ENCODE measurements at regions not wholly inside any gene's neighbourhood (a gene's known extent, or its start where the extent isn't known, plus 50 kb on each side); places are given as distances from the start of the nearest gene placed in this dataset.

DNA sequence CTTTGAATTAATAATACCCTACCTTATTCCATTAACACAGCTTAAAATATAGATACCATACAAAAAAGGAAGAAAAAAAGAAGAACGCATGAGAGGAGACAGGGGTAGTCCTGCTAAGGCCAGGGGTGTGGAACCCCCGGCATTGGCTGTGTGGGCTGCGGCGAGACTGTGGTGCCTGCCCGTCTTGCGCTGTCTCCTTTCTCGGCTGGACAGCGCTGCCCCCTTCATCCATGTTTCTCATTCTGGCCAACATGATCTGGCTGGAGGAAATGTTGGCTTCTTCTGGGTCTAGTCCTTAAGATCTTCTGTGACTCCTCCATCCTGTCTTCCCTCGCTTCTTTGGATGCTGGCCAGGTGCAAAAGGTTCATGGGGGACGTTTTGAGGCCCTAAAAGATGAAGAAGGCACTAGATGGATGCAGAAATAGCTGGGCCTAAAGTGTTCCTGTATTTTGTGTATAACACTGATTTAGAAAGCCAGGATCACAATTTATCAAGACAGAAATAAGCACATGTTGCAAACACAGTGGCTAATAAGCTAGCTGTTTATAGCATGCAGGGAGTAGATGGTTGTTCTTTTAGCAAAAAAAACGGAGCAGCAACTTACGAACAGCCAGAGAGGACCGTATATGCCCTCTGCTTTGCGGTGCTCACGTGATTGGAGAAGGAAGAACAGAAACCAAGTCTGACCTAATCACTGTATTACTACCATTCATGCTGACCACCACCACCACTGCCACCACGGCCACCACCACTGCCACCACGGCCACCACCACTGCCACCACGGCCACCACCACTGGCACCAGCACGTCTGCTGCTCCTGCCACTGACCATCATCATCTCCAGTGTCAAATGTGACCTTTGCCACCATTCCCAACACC, 71.7 kb upstream of the ASB18 start:
- Histone ChIP-seq H3K4me3 (ENCODE audit: control insufficient read depth in 1 of 2, extremely low read depth in 1 of 2, low read length in 1 of 2) (no peak overlapping the region), H3K27me3 (replicated peaks in 1 of 2; ENCODE audit: control insufficient read depth in 2 of 2, extremely low read depth in 1 of 2, insufficient read depth in 2 of 2, low read length in 1 of 2) (peaks cover 0 to 19% of the 10 kb centered on the region in 2 experiments), H3K36me3 (ENCODE audit: control insufficient read depth in 2 of 2, extremely low read depth in 1 of 2, insufficient read depth in 1 of 2, low read length in 1 of 2) (no peaks in the 10 kb centered on the region), H3K27ac (ENCODE audit: low read length) (no peak overlapping the region), H3K9me3 (no peaks in the 10 kb centered on the region), H3K4me1 (ENCODE audit: control insufficient read depth in 1 of 2, extremely low read depth in 1 of 2, insufficient read depth in 2 of 2, low read length in 2 of 2) (no peaks in the 10 kb centered on the region)
- Mint-ChIP-seq H3K36me3 (no peaks in the 10 kb centered on the region), H3K27me3 (peaks cover 8 to 9% of the 10 kb centered on the region in 2 donors), H3K27ac (no peak overlapping the region), H3K9me3 (no peaks in the 10 kb centered on the region), H3K4me3 (no peak overlapping the region), H3K4me1 (peaks cover 0 to 4% (median 1%) of the 10 kb centered on the region in 3 donors)
- POLR2A ChIA-PET, result no interaction called here
- CTCF ChIA-PET, result interaction anchor here in 1 of 2 donors (1.1 kb wide), 1 partner anchor 8 kb away, joined by 3 read pairs; no protein-coding TSS in a partner anchor
- 92% methylated on average over 9 of the region's 19 CpGs for WGBS (ENCODE audit: insufficient coverage)
- ATAC-seq (replicated peaks in 1 of 4) (no peak), DNase-seq (no peak)

DNA sequence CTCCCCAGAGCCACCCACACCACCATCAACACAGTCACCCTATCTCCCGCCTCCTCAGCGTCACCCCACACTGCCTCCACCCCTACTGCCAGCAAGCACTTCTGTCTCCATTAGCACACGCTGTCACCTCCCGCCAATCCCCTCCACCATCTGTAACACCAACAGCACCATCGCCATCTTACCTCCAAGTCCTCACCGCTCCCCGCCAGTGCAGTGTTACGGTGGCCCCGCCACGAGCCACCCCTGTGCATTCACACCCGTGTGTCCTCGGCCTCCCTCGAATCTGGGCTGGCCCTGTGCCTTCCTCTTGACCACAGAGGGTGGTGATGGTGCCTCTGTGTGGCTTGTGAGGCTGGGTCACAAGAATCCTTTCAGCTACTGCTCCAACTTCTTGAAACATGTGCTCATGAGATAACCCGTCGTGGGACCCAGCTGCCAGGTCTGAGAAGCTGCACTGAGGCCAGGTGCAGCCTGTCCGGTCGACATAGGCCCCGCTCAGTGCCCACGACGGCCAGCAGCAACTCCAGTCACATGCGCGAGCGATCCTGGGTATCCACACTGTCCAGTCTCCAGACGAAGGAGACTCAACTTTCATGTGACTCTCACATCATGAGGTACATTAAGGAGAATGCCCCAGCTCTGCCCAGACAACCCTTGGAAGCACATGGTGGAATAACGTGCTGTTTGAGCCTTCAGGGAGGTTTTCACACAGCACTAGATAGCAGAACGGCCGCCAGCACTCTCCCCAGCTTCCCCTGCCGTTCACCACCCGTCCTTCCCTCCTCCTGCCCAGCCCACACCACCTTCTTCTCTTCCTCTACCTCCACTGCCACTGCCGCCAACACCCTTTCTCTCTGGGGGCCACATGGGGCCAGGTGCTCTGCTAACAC, 72.6 kb upstream of the ASB18 start:
- no peaks in the 10 kb centered on the region for H3K36me3 ChIP-seq (ENCODE audit: control insufficient read depth in 2 of 2, extremely low read depth in 1 of 2, insufficient read depth in 1 of 2, low read length in 1 of 2)
- H3K27ac ChIP-seq (ENCODE audit: low read length), result no peak overlapping the region
- peaks cover 0 to 4% (median 1%) of the 10 kb centered on the region in 3 donors for H3K4me1 Mint-ChIP-seq
- DNase-seq (no peak), ATAC-seq (replicated peaks in 1 of 4) (no peak)
- ChIA-PET CTCF (no interaction called here), POLR2A (no interaction called here)
- no peaks in the 10 kb centered on the region for H3K36me3 Mint-ChIP-seq
- no peaks in the 10 kb centered on the region for H3K4me1 ChIP-seq (ENCODE audit: control insufficient read depth in 1 of 2, extremely low read depth in 1 of 2, insufficient read depth in 2 of 2, low read length in 2 of 2)
- no peak overlapping the region for H3K4me3 ChIP-seq (ENCODE audit: control insufficient read depth in 1 of 2, extremely low read depth in 1 of 2, low read length in 1 of 2)
- H3K9me3 Mint-ChIP-seq, result no peaks in the 10 kb centered on the region
- WGBS (ENCODE audit: insufficient coverage), result 80% methylated on average over 24 of the region's 30 CpGs
- H3K9me3 ChIP-seq, result no peaks in the 10 kb centered on the region
- H3K27ac Mint-ChIP-seq, result no peak overlapping the region
- H3K27me3 Mint-ChIP-seq, result peaks cover 8 to 11% of the 10 kb centered on the region in 2 donors
- H3K27me3 ChIP-seq (replicated peaks in 1 of 2; ENCODE audit: control insufficient read depth in 2 of 2, extremely low read depth in 1 of 2, insufficient read depth in 2 of 2, low read length in 1 of 2), result peaks cover 0 to 18% of the 10 kb centered on the region in 2 experiments
- H3K4me3 Mint-ChIP-seq, result no peak overlapping the region

DNA sequence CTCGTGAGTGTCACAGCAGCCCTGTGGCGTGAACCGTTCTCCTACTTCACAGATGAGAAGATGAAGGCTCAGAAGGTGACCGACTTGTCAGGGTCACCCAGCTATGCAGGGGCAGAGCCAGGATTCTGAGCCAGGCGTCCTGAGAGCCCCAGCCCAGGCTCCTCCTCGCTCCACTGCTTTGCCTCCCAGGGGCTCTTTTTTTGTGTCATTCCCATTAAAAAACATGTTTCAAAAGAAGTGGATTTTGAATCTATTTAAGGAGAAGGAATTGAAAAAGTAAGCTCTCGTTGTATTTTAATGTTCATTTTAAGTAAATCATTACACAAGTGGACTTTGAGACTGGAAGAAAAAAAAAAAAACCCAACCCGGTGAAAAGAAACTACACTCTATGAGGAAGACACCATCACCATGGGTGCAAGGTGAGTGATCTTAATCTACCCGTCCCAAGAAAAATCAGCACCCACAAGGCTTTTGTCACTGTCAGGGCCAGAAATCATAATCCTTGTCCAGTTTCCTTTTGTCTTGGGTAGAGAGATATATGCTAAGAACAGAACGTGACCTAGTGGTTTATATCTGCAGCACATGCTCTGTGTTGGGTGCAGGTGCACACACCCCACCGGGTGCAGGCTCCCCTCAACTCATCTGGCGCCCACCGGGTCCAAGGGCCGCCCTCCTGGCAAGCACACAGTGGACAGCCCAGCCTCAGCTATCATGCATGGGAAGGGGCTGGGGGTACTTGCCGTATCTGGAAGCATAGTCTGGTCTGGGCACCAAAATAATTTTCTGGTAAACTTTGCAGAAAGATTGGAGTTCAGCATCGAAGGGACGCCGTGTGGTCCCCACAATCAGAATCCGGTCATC, 73.5 kb upstream of the ASB18 start:
- 89% methylated on average over 11 of the region's 19 CpGs for WGBS (ENCODE audit: insufficient coverage)
- Histone ChIP-seq H3K36me3 (ENCODE audit: control insufficient read depth in 2 of 2, extremely low read depth in 1 of 2, insufficient read depth in 1 of 2, low read length in 1 of 2) (no peaks in the 10 kb centered on the region), H3K27ac (ENCODE audit: low read length) (no peak overlapping the region), H3K4me1 (ENCODE audit: control insufficient read depth in 1 of 2, extremely low read depth in 1 of 2, insufficient read depth in 2 of 2, low read length in 2 of 2) (no peaks in the 10 kb centered on the region), H3K27me3 (replicated peaks in 1 of 2; ENCODE audit: control insufficient read depth in 2 of 2, extremely low read depth in 1 of 2, insufficient read depth in 2 of 2, low read length in 1 of 2) (peaks cover 0 to 26% of the 10 kb centered on the region in 2 experiments), H3K4me3 (ENCODE audit: control insufficient read depth in 1 of 2, extremely low read depth in 1 of 2, low read length in 1 of 2) (no peak overlapping the region), H3K9me3 (no peaks in the 10 kb centered on the region)
- H3K27ac Mint-ChIP-seq, result peak overlapping the region in 1 of 2 donors; percentile 31
- no peak overlapping the region for H3K4me3 Mint-ChIP-seq
- peaks cover 0 to 4% (median 1%) of the 10 kb centered on the region in 3 donors for H3K4me1 Mint-ChIP-seq
- DNase-seq (no peak), ATAC-seq (replicated peaks in 1 of 4) (no peak)
- H3K9me3 Mint-ChIP-seq, result no peaks in the 10 kb centered on the region
- peaks cover 8 to 11% of the 10 kb centered on the region in 2 donors for H3K27me3 Mint-ChIP-seq
- CTCF ChIA-PET, result no interaction called here
- POLR2A ChIA-PET, result no interaction called here
- no peaks in the 10 kb centered on the region for H3K36me3 Mint-ChIP-seq

DNA sequence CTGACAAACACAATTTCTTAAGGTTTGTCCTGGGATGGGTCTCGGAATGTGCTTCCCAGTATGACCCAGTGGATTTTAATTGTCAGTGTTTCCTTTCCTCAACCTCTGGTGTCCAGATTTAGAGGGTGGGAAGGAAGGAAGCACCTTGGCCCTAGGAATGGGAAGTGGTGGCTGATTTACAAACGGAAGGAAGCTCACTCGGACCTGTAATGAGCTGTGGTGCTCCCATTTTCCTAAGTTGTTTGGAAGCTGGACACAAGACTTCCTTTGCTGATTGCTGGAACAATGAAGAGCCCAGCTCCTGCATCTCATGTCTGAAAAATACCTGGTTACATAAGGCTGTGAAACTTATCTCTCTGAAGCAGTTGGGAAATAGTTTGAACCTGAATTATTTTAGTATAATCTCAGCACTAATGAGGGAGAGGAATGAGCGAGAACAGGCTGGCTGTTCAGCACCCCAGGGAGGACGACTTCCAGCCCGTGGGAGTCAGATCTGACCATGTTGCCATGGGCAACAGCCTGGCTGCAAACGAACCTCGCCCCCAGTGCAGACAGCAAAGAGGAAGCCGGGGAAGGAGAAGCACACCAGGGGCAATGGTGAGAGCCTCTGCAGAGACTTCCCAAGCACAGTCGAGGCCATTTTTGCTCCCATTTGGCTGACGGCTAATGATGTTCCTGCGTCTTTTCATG, 74.4 kb upstream of the ASB18 start:
- no peaks in the 10 kb centered on the region for H3K36me3 ChIP-seq (ENCODE audit: control insufficient read depth in 2 of 2, extremely low read depth in 1 of 2, insufficient read depth in 1 of 2, low read length in 1 of 2)
- DNase-seq (no peak), ATAC-seq (replicated peaks in 1 of 4) (no peak)
- 11% methylated on average over 8 of the region's 12 CpGs for WGBS (ENCODE audit: insufficient coverage)
- Mint-ChIP-seq H3K4me3 (no peak overlapping the region), H3K36me3 (no peaks in the 10 kb centered on the region), H3K27ac (no peak overlapping the region), H3K4me1 (peaks cover 1 to 4% (median 2%) of the 10 kb centered on the region in 3 donors), H3K27me3 (peaks cover 8 to 11% of the 10 kb centered on the region in 2 donors), H3K9me3 (no peaks in the 10 kb centered on the region)
- H3K9me3 ChIP-seq, result no peaks in the 10 kb centered on the region
- H3K4me3 ChIP-seq (ENCODE audit: control insufficient read depth in 1 of 2, extremely low read depth in 1 of 2, low read length in 1 of 2), result no peak overlapping the region
- no peak overlapping the region for H3K27ac ChIP-seq (ENCODE audit: low read length)
- H3K4me1 ChIP-seq (ENCODE audit: control insufficient read depth in 1 of 2, extremely low read depth in 1 of 2, insufficient read depth in 2 of 2, low read length in 2 of 2), result no peaks in the 10 kb centered on the region
- ChIA-PET POLR2A (no interaction called here), CTCF (interaction anchor here in 1 of 2 donors (0.6 kb wide), 1 partner anchor 749 kb away, joined by 5 read pairs; no protein-coding TSS in a partner anchor)
- H3K27me3 ChIP-seq (replicated peaks in 1 of 2; ENCODE audit: control insufficient read depth in 2 of 2, extremely low read depth in 1 of 2, insufficient read depth in 2 of 2, low read length in 1 of 2), result peaks cover 0 to 34% of the 10 kb centered on the region in 2 experiments

DNA sequence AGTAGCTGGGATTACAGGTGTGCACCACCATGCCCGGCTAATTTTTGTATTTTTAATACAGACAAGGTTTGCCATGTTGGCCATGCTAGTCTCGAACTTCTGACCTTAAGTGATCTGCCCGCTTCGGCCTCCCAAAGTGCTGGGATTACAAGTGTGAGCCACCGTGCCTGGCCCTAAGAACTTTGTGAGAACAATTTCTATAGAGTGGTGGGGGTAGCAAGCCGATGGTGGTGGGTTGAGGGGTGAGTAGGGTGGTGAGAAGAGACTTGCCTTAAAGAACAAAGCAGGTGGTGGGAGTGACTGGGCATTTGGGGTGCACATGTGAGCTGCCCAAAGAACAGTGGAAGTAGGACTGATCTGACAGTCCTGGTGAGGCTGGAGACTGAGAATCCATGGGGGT, 76.0 kb upstream of the ASB18 start:
- H3K27ac ChIP-seq (ENCODE audit: low read length), result no peak overlapping the region
- peaks cover 0 to 35% of the 10 kb centered on the region in 2 experiments for H3K27me3 ChIP-seq (replicated peaks in 1 of 2; ENCODE audit: control insufficient read depth in 2 of 2, extremely low read depth in 1 of 2, insufficient read depth in 2 of 2, low read length in 1 of 2)
- ATAC-seq (replicated peaks in 1 of 4) (no peak), DNase-seq (no peak)
- H3K36me3 ChIP-seq (ENCODE audit: control insufficient read depth in 2 of 2, extremely low read depth in 1 of 2, insufficient read depth in 1 of 2, low read length in 1 of 2), result no peaks in the 10 kb centered on the region
- peaks cover 8 to 11% of the 10 kb centered on the region in 2 donors for H3K27me3 Mint-ChIP-seq
- no peaks in the 10 kb centered on the region for H3K36me3 Mint-ChIP-seq
- H3K4me3 Mint-ChIP-seq, result no peak overlapping the region
- H3K9me3 ChIP-seq, result no peaks in the 10 kb centered on the region
- no peaks in the 10 kb centered on the region for H3K9me3 Mint-ChIP-seq
- no peak overlapping the region for H3K4me3 ChIP-seq (ENCODE audit: control insufficient read depth in 1 of 2, extremely low read depth in 1 of 2, low read length in 1 of 2)
- ChIA-PET POLR2A (no interaction called here), CTCF (no interaction called here)
- 91% methylated on average over 5 of the region's 6 CpGs for WGBS (ENCODE audit: insufficient coverage)
- peaks cover 1 to 4% (median 2%) of the 10 kb centered on the region in 3 donors for H3K4me1 Mint-ChIP-seq
- no peak overlapping the region for H3K27ac Mint-ChIP-seq
- H3K4me1 ChIP-seq (ENCODE audit: control insufficient read depth in 1 of 2, extremely low read depth in 1 of 2, insufficient read depth in 2 of 2, low read length in 2 of 2), result no peaks in the 10 kb centered on the region

Data from T-cell (primary cell).